Activated T-cell treated with anti-CD3 and anti-CD28 coated beads, Interleukin-2, amount 50 U/mL, for 72 hours (primary cell): ENCODE measurements at regions not wholly inside any gene's neighbourhood (a gene's known extent, or its start where the extent isn't known, plus 50 kb on each side); places are given as distances from the start of the nearest gene placed in this dataset.
"Not testable (repeated sequence)": the region's sequence is repeated elsewhere in the genome, so short reads cannot be mapped to it uniquely, and the experiment has no call there.

Experiments used
- ATAC-seq, 2 donors: fragments of 150-1000 bp; cut with Tn5 transposase; replicated peaks in 1 of 2; 2 replicates each; pipeline ENCODE4 v1.10.0; 2021; ENCODE audit warnings: moderate library complexity in 2 of 2, mild to moderate bottlenecking in 1 of 2
- DNase-seq, 2 donors: peaks; one replicate each; pipeline ENCODE4 v3.0.0; 2021 to 2022; ENCODE audit warnings: mixed read lengths in 1 of 2
- H3K27ac Mint-ChIP-seq: one replicate; pipeline ENCODE4 v1.8.0; 2022; ENCODE audit warnings: mild to moderate bottlenecking, moderate library complexity, mixed read lengths
- H3K27me3 Mint-ChIP-seq: one replicate; pipeline ENCODE4 v1.8.0; 2022; ENCODE audit warnings: low read depth, mixed read lengths
- H3K36me3 Mint-ChIP-seq, 2 donors: one replicate each; pipeline ENCODE4 v1.8.0; 2022; ENCODE audit warnings: mixed read lengths in 2 of 2, mild to moderate bottlenecking in 1 of 2; ENCODE audit not compliant: insufficient read depth in 2 of 2
- H3K4me1 Mint-ChIP-seq: one replicate; pipeline ENCODE4 v1.8.0; 2022; ENCODE audit warnings: low read depth, mixed read lengths
- H3K4me3 Mint-ChIP-seq, 2 donors: one replicate each; pipeline ENCODE4 v1.8.0; 2022; ENCODE audit warnings: mild to moderate bottlenecking in 2 of 2, mixed read lengths in 2 of 2, moderate library complexity in 2 of 2
- H3K9me3 Mint-ChIP-seq, 2 donors: one replicate each; pipeline ENCODE4 v1.8.0; 2022; ENCODE audit warnings: mixed read lengths in 2 of 2

GRCh38 chrX:11010476-11010875, 100.7 kb upstream of the HCCS start:
- H3K4me1 Mint-ChIP-seq, result no peaks in the 10 kb centered on the region
- H3K36me3 Mint-ChIP-seq, result peaks cover 0 to 2% of the 10 kb centered on the region in 2 donors
- H3K4me3 Mint-ChIP-seq, result no peak overlapping the region
- DNase-seq (no peak), ATAC-seq (no peak)
- H3K9me3 Mint-ChIP-seq, result peaks cover 4 to 5% of the 10 kb centered on the region in 2 donors
- H3K27me3 Mint-ChIP-seq, result peaks cover 9% of the 10 kb centered on the region
- no peak overlapping the region for H3K27ac Mint-ChIP-seq

GRCh38 chrX:11016728-11017127, 94.4 kb upstream of the HCCS start:
- H3K27ac Mint-ChIP-seq, result no peak overlapping the region

GRCh38 chrX:11022588-11022987, 88.5 kb upstream of the HCCS start:
- not testable (repeated sequence) for ATAC-seq, H3K36me3 Mint-ChIP-seq, H3K27me3 Mint-ChIP-seq

More at GRCh38 chrX:11016728-11017127, 94.4 kb upstream of the HCCS start:
- no peak overlapping the region for H3K4me3 Mint-ChIP-seq
- ATAC-seq, result no peak
- H3K9me3 Mint-ChIP-seq, result peaks cover 0 to 8% of the 10 kb centered on the region in 2 donors
- no peaks in the 10 kb centered on the region for H3K36me3 Mint-ChIP-seq
- no peaks in the 10 kb centered on the region for H3K4me1 Mint-ChIP-seq
- no peak for DNase-seq
- H3K27me3 Mint-ChIP-seq, result peaks cover 13% of the 10 kb centered on the region

GRCh38 chrX:11039926-11040325, 71.2 kb upstream of the HCCS start:
- DNase-seq (no peak), ATAC-seq (no peak)
- H3K9me3 Mint-ChIP-seq, result no peaks in the 10 kb centered on the region
- H3K27ac Mint-ChIP-seq, result no peak overlapping the region
- no peak overlapping the region for H3K4me3 Mint-ChIP-seq
- no peaks in the 10 kb centered on the region for H3K4me1 Mint-ChIP-seq
- H3K27me3 Mint-ChIP-seq, result no peaks in the 10 kb centered on the region
- H3K36me3 Mint-ChIP-seq, result no peaks in the 10 kb centered on the region

More at GRCh38 chrX:11022588-11022987, 88.5 kb upstream of the HCCS start:
- H3K4me3 Mint-ChIP-seq, H3K27ac Mint-ChIP-seq, H3K4me1 Mint-ChIP-seq, DNase-seq: not testable (repeated sequence)
- H3K9me3 Mint-ChIP-seq, result peaks cover 5 to 10% of the 10 kb centered on the region in 2 donors

GRCh38 chrX:11040405-11040804, 70.7 kb upstream of the HCCS start:
- Mint-ChIP-seq H3K27me3 (no peaks in the 10 kb centered on the region), H3K4me3 (no peak overlapping the region), H3K27ac (no peak overlapping the region), H3K9me3 (no peaks in the 10 kb centered on the region), H3K36me3 (no peaks in the 10 kb centered on the region), H3K4me1 (no peaks in the 10 kb centered on the region)
- ATAC-seq, result no peak
- no peak for DNase-seq

- H3K9me3 Mint-ChIP-seq, result no peaks in the 10 kb centered on the region
These were observed 70.1 kb upstream of the HCCS start for GRCh38 chrX:11040996-11041395.

GRCh38 chrX:11050013-11050412, 61.1 kb upstream of the HCCS start:
- H3K27ac Mint-ChIP-seq, result no peak overlapping the region

More at GRCh38 chrX:11040996-11041395, 70.1 kb upstream of the HCCS start:
- Mint-ChIP-seq H3K4me1 (no peaks in the 10 kb centered on the region), H3K36me3 (no peaks in the 10 kb centered on the region), H3K4me3 (no peak overlapping the region), H3K27me3 (no peaks in the 10 kb centered on the region), H3K27ac (no peak overlapping the region)
- no peak for ATAC-seq
- DNase-seq, result no peak

GRCh38 chrX:11053351-11053750, 57.8 kb upstream of the HCCS start:
- ATAC-seq, result no peak
- Mint-ChIP-seq H3K27ac (no peak overlapping the region), H3K4me3 (no peak overlapping the region), H3K9me3 (peaks cover 2 to 6% of the 10 kb centered on the region in 2 donors), H3K36me3 (peaks cover 0 to 2% of the 10 kb centered on the region in 2 donors), H3K27me3 (peaks cover 4% of the 10 kb centered on the region), H3K4me1 (no peaks in the 10 kb centered on the region)
- DNase-seq, result no peak

More at GRCh38 chrX:11050013-11050412, 61.1 kb upstream of the HCCS start:
- Mint-ChIP-seq H3K4me3 (no peak overlapping the region), H3K36me3 (peaks cover 0 to 3% of the 10 kb centered on the region in 2 donors), H3K9me3 (peaks cover 4% of the 10 kb centered on the region in 2 donors), H3K4me1 (no peaks in the 10 kb centered on the region), H3K27me3 (peaks cover 4% of the 10 kb centered on the region)
- no peak for ATAC-seq
- DNase-seq, result no peak

- H3K9me3 Mint-ChIP-seq, result peaks cover 2% of the 10 kb centered on the region in 2 donors
- H3K27ac Mint-ChIP-seq, result no peak overlapping the region
- H3K4me1 Mint-ChIP-seq, result no peaks in the 10 kb centered on the region
- H3K4me3 Mint-ChIP-seq, result no peak overlapping the region
- peaks cover 0 to 1% of the 10 kb centered on the region in 2 donors for H3K36me3 Mint-ChIP-seq
- H3K27me3 Mint-ChIP-seq, result no peaks in the 10 kb centered on the region
- DNase-seq (no peak), ATAC-seq (no peak)
These were observed 54.6 kb upstream of the HCCS start for GRCh38 chrX:11056322-11057176.

GRCh38 chrX:11059933-11060332, 51.2 kb upstream of the HCCS start:
- Mint-ChIP-seq H3K9me3 (peaks cover 0 to 1% of the 10 kb centered on the region in 2 donors), H3K27ac (no peak overlapping the region), H3K27me3 (no peaks in the 10 kb centered on the region), H3K4me1 (no peaks in the 10 kb centered on the region), H3K36me3 (peaks cover 0 to 1% of the 10 kb centered on the region in 2 donors), H3K4me3 (no peak overlapping the region)
- no peak for ATAC-seq
- no peak for DNase-seq
